Right kidney (tissue), 1 donor: ENCODE measurements at regions not wholly inside any gene's neighbourhood (a gene's known extent, or its start where the extent isn't known, plus 50 kb on each side); places are given as distances from the start of the nearest gene placed in this dataset.
"Not testable (repeated sequence)": the region's sequence is repeated elsewhere in the genome, so short reads cannot be mapped to it uniquely, and the experiment has no call there.

ENCODE experiments used
- DNase-seq: peaks from one replicate; pipeline ENCODE4 v3.0.0-alpha.2; 2016

DNA sequence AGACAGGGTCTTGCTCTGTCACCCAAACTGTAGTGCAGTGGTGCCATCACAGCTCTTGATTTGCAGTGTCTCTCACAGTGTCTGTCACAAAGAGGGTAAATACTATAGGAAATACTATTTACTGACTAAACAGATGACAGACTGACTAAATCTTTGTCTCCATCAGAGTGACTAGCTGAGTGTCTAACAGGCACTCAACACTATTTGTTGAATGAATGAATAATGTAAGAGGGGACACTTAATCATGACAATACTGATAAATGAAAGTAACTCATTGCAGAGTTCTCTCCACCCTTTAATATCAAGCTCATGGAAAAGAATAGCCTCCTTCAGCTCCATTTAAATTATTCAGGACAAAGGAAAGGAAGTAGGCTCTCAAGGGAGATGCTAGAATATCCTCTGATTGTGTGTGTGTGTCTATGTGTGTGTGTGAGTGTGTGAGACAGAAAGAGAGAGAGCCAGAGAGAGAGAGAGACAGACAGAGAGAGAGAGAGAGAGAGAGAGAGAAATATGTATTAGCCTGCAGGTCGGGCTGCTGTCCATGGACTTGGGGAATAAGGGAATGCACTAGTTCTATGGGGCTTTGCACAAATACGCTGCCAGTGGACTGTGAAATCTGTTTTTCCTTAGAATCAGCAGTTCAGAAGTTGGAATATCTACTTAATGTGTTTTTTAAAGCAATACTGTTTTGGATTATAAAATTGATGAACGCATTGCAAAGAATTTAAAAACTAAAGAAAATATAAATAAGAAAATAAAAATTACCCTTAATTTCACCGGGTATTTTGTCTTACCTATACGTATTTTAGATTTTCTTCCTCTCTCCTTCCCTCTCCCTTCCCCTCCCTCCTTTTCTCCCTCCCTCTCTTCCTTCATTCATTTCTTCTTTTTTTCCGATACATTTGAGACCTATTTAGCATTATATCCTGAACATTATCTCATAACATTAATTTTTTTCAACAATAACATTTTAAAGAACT lies 132.9 kb upstream of the LRIG1 start:
- no peak for DNase-seq

DNA sequence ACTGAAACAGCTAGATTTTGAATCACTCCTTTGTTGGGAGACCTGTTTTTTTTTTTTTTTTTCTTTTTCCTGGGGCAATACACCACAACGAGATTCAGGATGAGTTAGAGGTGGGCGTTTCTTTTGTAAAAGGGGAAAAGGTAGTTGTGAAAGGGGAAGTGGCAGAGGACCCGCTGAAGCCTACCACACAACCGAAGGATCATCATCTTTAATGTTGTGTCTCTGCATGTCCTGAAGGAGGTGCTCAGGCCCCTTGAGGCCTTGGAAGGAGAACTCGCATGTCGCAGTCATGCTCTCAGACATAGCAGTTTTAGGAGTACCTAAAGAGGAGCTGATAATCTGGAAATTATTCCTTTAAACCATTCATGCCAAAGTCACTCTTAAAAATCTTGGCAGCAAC lies 137.9 kb upstream of the LRIG1 start:
- DNase-seq: no peak

DNA sequence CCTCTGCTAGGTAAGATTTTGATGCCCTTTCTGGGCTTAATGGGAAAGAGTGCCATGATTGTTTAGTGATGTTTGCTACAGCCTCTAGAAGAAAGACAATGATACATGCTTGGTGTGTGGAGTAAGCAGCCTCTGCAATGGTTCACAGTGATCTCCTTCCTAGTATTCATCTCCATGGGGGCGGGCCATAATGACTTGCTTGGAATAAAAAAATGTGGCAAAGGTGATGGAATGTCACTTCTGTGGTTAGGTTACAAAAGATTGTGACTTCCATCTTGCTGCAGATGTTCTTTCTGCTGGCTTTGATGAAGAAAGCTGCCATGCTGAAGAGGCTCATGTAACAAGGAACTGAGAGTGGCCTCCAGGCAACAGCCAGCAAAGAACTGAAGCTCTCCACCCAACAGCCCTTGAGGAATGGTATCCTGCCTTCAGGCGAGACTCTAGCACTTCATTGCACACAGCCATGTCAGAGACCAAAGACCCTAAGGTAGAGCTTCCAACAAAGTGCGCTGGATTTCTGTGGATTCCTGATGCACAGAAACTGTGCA lies 139.1 kb upstream of the LRIG1 start:
- DNase-seq: no peak

GRCh38 chr3:66642019-66642418 lies 141.2 kb upstream of the LRIG1 start:
- DNase-seq: no peak

DNA sequence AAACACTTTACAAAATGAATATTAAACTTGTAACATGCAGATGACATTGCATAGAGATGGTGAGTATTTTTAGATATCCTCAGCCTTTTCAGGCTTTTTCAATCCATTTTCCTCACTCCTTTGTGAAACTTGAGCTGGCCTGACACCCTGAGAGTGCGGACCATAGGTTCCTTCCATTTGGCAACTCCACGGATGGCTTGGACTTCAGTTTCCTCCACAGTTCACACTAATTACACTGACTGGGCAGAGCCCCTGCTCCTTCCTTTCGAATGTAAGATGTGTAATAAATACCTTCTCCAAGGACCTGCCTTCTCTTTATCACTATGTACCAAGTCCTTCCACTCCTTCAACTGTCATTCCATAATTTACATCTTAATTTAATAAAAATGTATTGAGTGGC lies 141.7 kb upstream of the LRIG1 start:
- DNase-seq: no peak

DNA sequence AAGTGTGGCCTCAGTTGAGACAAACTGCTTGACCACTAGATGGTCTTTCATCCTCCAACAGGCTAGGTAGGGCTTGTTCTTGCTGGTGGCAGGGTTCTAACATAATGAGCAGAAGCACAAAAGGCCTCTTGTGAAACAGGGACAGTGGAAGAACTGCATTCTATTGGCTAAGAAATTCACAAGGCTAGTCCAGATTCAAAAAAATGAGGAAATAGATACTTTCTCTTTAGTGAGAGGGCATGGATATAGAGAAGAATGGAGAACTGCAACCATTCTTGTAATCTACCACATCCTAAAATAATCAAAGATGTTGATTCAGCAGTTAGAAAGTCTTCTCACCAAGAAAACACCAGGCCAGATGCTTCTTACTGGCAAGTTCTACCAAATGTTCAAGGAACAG lies 143.7 kb upstream of the LRIG1 start:
- DNase-seq: no peak

- no peak for DNase-seq
Observed at GRCh38 chr3:66648975-66649374, 148.2 kb upstream of the LRIG1 start.

DNA sequence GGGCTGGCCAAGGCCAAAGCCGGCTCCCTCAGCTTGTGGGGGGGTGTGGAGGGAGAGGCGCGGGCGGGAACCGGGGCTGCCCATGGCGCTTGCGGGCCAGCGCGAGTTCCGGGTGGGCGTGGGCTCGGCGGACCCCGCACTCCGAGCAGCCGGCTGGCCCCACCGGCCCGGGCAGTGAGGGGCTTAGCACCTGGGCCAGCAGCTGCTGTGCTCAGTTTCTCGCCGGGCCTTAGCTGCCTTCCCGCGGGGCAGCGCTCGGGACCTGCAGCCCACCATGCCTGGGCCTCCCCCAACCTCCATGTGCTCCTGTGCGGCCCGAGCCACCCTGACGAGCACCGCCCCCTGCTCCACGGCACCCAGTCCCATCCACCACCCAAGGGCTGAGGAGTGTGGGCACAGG lies 150.7 kb upstream of the LRIG1 start:
- not testable (repeated sequence) for DNase-seq

DNA sequence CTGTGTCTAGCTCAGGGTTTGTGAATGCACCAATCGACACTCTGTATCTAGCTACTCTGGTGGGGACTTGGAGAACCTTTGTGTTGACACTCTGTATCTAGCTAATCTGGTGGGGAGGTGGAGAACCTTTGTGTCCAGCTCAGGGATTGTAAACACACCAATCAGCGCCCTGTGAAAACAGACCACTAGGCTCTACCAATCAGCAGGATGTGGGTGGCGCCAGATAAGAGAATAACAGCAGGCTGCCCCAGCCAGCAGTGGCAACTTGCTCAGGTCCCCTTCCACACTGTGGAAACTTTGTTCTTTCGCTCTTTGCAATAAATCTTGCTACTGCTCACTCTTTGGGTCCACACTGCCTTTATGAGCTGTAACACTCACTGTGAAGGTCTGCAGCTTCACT lies 151.3 kb upstream of the LRIG1 start:
- not testable (repeated sequence) for DNase-seq

- DNase-seq: peak; percentile 7
Observed at GRCh38 chr3:66655044-66655443, 154.2 kb upstream of the LRIG1 start.

DNA sequence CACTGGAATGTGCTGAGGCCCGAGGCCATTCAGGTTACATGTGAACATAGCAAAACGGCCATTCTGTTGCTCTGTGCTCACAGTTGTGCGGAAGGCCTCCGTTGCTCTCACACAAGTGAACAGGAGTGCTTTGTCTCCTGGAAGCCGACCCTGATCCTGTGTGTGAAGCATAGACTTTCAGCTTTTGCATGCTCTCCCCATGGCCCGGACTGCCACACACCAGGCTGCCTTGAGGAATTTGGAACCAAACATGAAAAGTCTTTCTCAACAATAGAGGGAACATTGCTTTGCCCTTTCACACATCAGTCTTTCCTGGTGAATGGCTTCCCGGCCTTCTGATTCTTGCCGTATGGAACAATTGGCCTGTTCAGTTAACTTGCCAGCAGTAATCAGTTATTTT lies 154.8 kb upstream of the LRIG1 start:
- peak; percentile 25 for DNase-seq

DNA sequence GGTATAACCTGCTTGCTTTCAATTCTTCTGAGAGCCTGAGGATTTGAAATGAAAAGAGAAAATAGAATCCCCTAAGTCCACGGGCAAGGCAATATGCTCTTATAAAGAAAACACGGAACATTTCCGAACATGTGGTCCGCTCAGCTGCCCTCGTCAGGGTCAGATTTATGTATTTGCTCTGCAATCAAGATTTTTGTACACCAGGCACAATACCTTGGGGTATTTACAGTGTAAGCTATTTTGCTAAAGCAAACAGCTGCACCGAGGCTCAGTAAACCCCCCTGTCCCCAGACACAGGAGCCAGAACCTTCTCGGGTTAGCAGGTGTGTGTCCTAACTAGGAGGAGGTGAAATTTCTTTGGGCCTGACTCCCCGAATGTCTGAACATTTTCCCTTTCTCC lies 155.8 kb upstream of the LRIG1 start:
- no peak for DNase-seq

DNA sequence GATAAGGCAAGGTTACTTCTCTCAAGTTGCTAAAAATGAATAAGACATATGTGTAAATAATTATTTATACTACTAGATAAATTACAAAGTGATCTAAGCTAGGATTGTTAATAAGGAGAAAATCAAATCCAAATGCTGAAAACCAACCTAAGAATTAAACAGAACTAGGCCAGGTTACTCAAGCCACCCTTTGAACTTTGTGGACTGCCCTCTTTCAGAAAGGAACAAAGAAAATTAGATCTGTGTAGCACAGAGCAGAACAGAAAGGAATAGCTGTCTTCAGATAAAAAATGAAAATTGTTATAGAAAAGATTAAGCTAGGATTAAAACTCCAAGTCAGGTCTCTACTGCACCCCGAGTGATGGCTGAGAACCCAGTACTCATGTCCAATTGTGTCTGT lies 158.2 kb upstream of the LRIG1 start:
- no peak for DNase-seq

GRCh38 chr3:66661628-66662027 lies 160.8 kb upstream of the LRIG1 start:
- DNase-seq: no peak

DNA sequence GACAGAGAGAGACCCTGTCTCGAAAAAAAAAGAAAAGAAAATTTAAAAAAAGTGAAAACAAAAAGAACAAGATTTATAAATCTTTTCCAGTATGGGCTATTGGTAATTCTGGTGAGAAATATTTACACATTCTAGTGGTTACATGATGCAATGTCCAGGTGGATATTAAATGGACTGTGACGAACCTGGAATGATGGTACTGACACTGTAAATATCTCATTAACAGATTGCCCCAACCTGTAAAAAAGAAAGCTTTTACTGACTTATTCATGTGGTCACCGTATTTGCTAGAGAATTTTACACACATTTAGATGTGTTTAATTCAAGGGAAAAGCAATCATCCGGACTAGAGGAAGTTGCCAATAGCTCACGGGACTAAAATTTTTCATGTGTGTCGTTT lies 162.1 kb upstream of the LRIG1 start:
- DNase-seq: no peak

- DNase-seq: no peak
Observed at GRCh38 chr3:66665021-66665695, 164.3 kb upstream of the LRIG1 start.

DNA sequence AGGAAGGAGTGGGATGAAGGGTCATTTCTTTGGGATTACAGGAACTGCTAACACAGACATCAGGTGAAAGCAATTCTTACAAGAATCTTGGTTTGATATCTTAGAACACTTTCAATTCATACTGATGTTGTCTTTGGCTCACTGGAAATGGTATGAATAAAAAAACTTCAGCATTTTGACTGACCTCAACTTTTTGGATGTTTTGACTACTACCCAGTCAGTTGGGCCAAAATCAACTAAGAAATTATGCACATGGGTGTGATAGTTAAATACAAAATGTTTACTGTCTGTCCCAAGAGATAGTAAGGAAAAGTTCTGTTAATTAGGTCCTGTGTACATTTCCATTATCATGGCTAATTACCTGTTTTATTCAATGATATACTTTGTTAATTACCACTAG lies 165.5 kb upstream of the LRIG1 start:
- no peak for DNase-seq

- DNase-seq: no peak
Observed at GRCh38 chr3:66667263-66667662, 166.4 kb upstream of the LRIG1 start.

DNA sequence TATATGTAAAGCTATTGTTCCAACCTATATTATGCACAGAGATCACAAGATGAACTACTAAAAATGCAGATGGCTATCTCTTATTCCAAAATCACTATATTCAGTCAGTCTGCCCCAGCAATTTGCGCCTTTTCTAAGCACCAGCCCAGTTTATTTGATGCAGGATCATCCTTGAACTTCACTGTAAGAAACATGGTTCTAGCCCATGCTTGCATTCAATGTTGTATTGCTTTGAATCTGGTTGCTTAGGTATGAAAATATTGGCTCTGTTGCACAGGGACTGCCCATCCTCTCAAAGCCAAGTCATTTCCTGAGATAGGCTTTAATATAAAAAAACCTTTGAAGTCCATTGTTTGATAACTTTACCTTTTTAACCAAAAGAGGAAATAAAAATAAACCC lies 170.5 kb upstream of the LRIG1 start:
- DNase-seq: no peak

DNA sequence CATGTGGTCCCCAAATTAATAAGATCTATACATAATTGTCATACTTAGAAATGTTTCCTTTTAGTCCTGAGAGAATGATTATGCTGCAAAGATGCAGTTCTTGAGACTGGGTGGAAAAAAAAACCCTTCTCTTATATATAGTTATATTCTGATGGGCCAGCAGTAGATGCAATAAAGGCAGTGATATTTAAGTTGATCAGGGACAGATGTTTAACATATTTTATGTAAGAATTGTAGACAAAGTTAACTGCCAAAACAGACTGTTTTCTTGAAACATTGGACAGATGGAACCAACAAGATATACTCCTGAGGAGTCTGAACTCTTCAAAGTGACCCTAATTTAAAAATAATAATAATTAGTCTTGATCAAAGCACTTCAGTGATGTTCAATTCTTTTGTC lies 172.0 kb upstream of the LRIG1 start:
- no peak for DNase-seq

DNA sequence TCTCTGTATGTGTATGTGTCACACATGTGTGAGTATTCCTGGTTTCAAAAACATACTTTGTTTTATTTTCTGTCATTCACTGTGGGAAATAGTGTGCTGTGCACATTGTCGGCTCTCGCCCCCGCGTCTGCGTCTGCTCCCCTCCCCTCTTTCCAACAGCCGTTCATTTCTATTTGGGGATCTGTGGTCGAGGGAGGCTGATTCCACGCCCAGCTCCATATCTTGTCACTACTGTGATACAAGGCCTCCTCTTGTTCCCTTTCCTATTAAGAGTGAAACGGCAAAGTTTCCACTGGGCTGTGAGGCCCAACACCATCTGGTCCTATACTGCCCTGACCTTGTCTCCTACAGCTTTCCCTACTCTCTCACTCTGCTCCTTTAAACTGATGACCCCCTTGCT lies 172.5 kb upstream of the LRIG1 start:
- peak; percentile 31 for DNase-seq

- DNase-seq: no peak
Observed at GRCh38 chr3:66675366-66675765, 174.5 kb upstream of the LRIG1 start.

DNA sequence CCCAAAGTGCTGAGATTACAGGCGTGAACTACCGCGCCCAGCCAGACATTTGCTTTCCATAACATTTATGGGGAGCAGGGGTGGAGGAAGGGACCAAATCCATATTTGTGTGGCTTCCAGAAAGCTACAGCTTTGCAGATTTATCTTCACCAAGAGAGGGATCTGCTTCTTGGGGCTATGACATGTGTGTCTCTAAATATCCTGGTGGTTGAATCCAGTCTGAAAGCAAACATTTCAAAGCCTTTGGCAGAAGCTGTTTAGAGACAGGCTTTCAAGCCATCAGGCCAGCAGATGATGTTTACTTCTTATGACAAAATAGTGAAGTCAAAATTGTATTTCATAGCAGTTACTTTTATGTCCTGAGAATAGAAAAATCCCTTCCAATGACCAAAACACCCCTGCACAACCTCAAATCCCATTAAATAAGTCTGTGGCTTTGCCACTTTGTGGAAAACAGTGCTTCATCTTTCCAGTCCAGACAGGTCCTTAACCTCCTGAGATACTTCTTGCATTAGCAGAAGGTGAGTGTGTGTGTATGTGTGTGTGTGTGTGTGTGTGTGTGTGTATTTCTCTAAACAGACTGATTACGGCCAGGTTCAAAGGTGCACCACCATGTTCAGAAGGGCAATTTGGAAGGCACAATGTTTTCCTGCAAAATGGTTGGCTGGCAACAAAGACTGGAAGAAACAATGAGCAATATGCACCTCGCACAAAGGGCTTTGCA lies 191.4 kb upstream of the LRIG1 start:
- DNase-seq: no peak
